ENCODE measurements at regions not wholly inside any gene's neighbourhood (a gene's known extent, or its start where the extent isn't known, plus 50 kb on each side); places are given as distances from the start of the nearest gene placed in this dataset.

DNA sequence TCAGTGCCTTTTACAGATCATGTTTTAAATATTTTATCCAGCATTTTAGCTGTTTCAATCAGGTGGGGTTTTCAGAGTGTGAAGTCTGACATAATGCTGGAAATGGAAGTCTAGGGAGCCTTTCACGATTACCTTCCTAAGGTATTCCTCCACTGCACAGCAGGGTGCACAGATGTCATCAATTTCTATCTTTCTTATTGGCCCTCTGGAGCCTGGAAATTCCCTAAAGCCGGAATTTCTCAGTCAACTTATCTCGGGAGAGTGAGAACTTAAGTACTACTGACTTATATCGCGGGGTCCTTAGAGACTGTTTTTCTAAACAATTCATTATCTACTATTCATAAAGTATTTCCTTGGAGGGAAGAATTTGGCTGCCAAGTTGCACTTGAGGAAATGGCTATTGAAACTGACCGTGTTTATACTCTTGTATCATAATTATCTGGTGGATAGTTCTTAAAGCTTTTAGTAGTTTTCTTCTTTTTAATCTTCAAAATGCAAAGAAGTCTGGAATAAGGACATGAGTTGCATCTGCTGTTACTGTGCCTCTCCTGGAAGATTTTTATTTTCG is 311.8 kb upstream of the B3GALT2 start:
- no peaks in the 10 kb centered on the region for H3K79me2 ChIP-seq (ENCODE audit: control insufficient read depth, insufficient read depth, low read length)
- in situ Hi-C loops (cut with MboI) (no loop called here), intact Hi-C loops (cut with micrococcal nuclease; ENCODE audit: unreplicated experiment) (no loop called here)
- no peak overlapping the region for H3K27ac ChIP-seq (ENCODE audit: control insufficient read depth, insufficient read depth)
- H3K36me3 ChIP-seq (ENCODE audit: control insufficient read depth in 2 of 2, insufficient read depth in 2 of 2, low read length in 1 of 2): no peaks in the 10 kb centered on the region
- no peaks in the 10 kb centered on the region for H3K9me3 ChIP-seq (replicated peaks; ENCODE audit: control insufficient read depth, insufficient read depth, low read length)
- ATAC-seq (no peak), FAIRE-seq (no peak), DNase-seq (ENCODE audit: low read depth, low spot score) (no peak)
- no peaks in the 10 kb centered on the region for H4K20me1 ChIP-seq (ENCODE audit: control insufficient read depth, insufficient read depth)
- ChIA-PET CTCF (interaction anchor here (0.7 kb wide), 1 partner anchor 15 kb away, joined by 3 read pairs; no protein-coding TSS in a partner anchor), SMC1A (ENCODE audit: uncharacterized antibody, unreplicated experiment) (no interaction called here), RAD21 (ENCODE audit: unreplicated experiment) (no interaction called here), POLR2A (no interaction called here)
- H3K4me2 ChIP-seq (ENCODE audit: control insufficient read depth, insufficient read depth): no peak overlapping the region
- H3K27me3 ChIP-seq (replicated peaks in 1 of 2; ENCODE audit: control insufficient read depth in 2 of 2, insufficient read depth in 2 of 2, low read length in 1 of 2): no peaks in the 10 kb centered on the region
- no peak overlapping the region for H3K9ac ChIP-seq (ENCODE audit: control insufficient read depth, insufficient read depth, low read length)
- no peak overlapping the region for H3K4me3 ChIP-seq
- no TSS peak for BruUV-seq (replicated peaks)
- H2AFZ ChIP-seq (ENCODE audit: control insufficient read depth, low read depth, low read length): no peak overlapping the region
- WGBS (ENCODE audit: insufficient coverage, insufficient replicate concordance, low lambda C conversion rate, missing lambda C conversion rate): 40% methylated on average over 7 of the region's 7 CpGs
- H3K4me1 ChIP-seq (ENCODE audit: control insufficient read depth, insufficient read depth, low read length): no peaks in the 10 kb centered on the region
- TF ChIP-seq ZBED1 (IDR thresholded peaks at IDR 0.05; ENCODE audit: borderline replicate concordance) (no peak), RUNX3 (IDR thresholded peaks at IDR 0.05; ENCODE audit: low read length) (no peak), SREBF1 (IDR thresholded peaks at IDR 0.05; ENCODE audit: low read length) (no peak), FOXM1 (IDR thresholded peaks at IDR 0.05; ENCODE audit: low read depth, low read length) (no peak), ZBTB4 (CRISPR knock-in tag; IDR thresholded peaks at IDR 0.05) (no peak), ZNF217 (IDR thresholded peaks at IDR 0.05) (no peak), ZBTB40 (IDR thresholded peaks at IDR 0.05; ENCODE audit: borderline replicate concordance) (no peak), RCOR1 (conservative IDR thresholded peaks at IDR 0.05; ENCODE audit: low read depth, low read length) (no peak), MYC (IDR thresholded peaks at IDR 0.05; ENCODE audit: insufficient read depth, insufficient read length, insufficient replicate concordance, low read length, severe bottlenecking) (no peak), NFYB (IDR thresholded peaks at IDR 0.05; ENCODE audit: insufficient read depth, low read depth, low read length) (no peak), MEF2A (IDR thresholded peaks at IDR 0.05; ENCODE audit: insufficient read depth, low read depth, low read length) (no peak)
- TF ChIP-seq, protein P1, sequence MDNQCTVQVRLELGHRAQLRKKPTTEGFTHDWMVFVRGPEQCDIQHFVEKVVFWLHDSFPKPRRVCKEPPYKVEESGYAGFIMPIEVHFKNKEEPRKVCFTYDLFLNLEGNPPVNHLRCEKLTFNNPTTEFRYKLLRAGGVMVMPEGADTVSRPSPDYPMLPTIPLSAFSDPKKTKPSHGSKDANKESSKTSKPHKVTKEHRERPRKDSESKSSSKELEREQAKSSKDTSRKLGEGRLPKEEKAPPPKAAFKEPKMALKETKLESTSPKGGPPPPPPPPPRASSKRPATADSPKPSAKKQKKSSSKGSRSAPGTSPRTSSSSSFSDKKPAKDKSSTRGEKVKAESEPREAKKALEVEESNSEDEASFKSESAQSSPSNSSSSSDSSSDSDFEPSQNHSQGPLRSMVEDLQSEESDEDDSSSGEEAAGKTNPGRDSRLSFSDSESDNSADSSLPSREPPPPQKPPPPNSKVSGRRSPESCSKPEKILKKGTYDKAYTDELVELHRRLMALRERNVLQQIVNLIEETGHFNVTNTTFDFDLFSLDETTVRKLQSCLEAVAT (IDR thresholded peaks at IDR 0.05): no peak
- TF ChIP-seq, protein P2, sequence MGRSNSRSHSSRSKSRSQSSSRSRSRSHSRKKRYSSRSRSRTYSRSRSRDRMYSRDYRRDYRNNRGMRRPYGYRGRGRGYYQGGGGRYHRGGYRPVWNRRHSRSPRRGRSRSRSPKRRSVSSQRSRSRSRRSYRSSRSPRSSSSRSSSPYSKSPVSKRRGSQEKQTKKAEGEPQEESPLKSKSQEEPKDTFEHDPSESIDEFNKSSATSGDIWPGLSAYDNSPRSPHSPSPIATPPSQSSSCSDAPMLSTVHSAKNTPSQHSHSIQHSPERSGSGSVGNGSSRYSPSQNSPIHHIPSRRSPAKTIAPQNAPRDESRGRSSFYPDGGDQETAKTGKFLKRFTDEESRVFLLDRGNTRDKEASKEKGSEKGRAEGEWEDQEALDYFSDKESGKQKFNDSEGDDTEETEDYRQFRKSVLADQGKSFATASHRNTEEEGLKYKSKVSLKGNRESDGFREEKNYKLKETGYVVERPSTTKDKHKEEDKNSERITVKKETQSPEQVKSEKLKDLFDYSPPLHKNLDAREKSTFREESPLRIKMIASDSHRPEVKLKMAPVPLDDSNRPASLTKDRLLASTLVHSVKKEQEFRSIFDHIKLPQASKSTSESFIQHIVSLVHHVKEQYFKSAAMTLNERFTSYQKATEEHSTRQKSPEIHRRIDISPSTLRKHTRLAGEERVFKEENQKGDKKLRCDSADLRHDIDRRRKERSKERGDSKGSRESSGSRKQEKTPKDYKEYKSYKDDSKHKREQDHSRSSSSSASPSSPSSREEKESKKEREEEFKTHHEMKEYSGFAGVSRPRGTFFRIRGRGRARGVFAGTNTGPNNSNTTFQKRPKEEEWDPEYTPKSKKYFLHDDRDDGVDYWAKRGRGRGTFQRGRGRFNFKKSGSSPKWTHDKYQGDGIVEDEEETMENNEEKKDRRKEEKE (IDR thresholded peaks at IDR 0.05): no peak
